ENCODE measurements at regions not wholly inside any gene's neighbourhood (a gene's known extent, or its start where the extent isn't known, plus 50 kb on each side); places are given as distances from the start of the nearest gene placed in this dataset.

DNA sequence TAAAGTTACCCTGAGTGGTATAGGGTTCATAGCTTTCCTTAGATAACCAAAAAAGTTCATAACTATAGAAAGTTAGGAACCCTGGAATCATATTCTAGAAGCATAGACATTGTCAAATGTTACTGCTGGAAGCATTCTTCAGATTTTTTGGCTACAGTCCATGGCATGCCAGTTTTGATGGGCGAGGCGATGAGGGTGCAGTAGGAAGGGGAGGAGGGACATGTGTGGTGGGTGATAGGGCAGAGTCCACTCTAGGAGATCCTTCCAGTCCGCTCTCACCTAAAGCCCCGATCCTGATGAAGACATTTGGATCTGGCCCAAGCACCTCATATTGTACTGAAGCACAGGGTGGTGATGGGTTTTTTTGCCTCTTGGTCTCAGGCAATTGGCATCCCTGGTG is 91.8 kb downstream of the HRH4 start:
- TF ChIP-seq CTCF (IDR thresholded peaks at IDR 0.05) (no peak), EZH2 (IDR thresholded peaks at IDR 0.05; ENCODE audit: borderline replicate concordance, insufficient read depth, low read depth, low read length, poor library complexity, severe bottlenecking) (no peak)

All from B cell (primary cell).